Bone marrow (tissue), 2 donors: ENCODE measurements at regions not wholly inside any gene's neighbourhood (a gene's known extent, or its start where the extent isn't known, plus 50 kb on each side); places are given as distances from the start of the nearest gene placed in this dataset.
"Not testable (repeated sequence)": the region's sequence is repeated elsewhere in the genome, so short reads cannot be mapped to it uniquely, and the experiment has no call there.

Experiments
- DNase-seq, 2 donors: peaks; one replicate each; lab custom pipeline; 2025; lab: John Stamatoyannopoulos, UW

DNA sequence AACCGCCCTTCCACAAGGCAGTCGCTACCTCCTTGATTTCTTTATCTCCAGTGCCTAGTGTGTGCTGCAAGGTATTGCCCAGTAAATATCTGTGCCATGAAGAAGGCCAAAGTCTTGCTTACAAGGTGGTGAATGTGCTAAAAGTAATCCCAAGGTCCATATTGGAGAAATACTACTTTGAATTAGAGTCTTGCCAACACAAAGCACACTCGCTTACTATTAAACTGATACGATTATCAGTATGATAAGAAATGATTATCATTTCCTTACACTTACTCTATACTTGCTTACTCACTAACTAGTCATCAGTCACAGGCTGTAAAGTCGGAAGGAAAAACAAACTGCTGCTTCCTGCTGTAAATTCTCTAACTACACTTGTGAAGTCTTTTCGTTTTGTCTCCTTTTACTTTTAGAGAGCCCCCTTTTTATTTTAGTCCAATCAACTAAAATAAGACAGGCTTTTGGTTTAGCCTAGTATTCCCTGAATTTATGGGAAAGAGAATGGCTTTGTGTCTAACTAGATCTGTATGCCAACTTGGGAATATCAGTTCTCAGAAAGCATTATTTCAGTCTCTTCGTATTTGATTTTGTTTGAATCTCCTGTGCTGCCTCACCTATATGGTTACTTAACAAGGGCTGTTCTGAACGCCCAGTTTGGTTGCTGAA lies 107.1 kb upstream of the TSC22D2 start:
- DNase-seq, result peak in 1 of 2 donors; percentile 58

- no peak for DNase-seq
These were observed 107.7 kb upstream of the TSC22D2 start for GRCh38 chr3:150300388-150300787.

GRCh38 chr3:150299201-150299600 lies 108.9 kb upstream of the TSC22D2 start:
- DNase-seq, result no peak

- DNase-seq, result no peak
These were observed 111.1 kb upstream of the TSC22D2 start for GRCh38 chr3:150296966-150297365.

DNA sequence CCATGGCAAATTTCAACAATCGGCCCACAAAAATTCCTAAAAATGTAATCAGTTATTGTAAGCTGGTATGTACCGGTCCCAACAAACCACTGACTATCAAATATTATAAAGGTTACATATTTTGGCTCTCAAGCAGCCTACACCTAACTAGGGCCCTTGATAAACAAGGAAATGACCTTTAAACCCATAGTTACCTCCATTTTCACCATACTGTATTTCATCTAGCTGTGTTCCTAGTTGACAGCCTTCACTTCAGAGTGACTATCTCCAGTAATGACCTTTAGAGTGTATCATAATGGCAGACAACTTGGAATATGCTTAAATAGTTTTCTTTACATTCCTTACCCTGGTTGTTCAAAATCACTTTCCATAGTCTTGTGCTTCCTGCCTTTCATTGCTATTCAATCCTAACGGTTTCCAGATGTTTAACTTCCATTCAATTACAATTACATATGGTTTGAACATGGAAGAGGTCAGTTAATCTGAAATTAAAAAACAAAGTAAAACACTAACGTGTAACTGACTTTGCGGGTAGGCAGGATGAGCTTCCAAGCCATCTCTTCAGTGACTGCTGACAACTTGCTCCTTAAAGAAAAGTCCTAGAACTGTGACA lies 111.9 kb upstream of the TSC22D2 start:
- DNase-seq, result no peak

GRCh38 chr3:150293401-150294001 lies 114.6 kb upstream of the TSC22D2 start:
- no peak for DNase-seq

GRCh38 chr3:150292891-150293290 lies 115.2 kb upstream of the TSC22D2 start:
- DNase-seq, result no peak

- no peak for DNase-seq
These were observed 116.6 kb upstream of the TSC22D2 start for GRCh38 chr3:150291515-150291914.

GRCh38 chr3:150286390-150287147 lies 121.5 kb upstream of the TSC22D2 start:
- DNase-seq, result peak in 1 of 2 donors; percentile 42

DNA sequence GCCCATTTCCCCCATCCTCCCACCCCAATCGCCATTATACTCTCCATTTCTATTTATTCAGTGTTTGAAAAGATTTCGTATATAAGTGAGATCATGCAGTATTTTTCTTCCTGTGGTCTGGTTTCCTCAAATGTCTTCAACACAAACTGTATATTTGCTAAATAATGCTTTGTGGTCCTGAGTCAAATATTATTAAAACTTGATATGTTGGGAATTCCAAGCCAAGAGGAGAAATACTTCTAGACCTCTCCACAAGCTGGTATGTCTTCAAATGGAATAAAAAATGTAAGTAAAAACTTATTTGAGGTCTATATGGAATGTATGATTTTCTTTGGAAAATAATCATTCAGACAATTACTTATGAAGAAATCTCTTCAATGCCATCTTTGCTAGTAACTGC lies 122.5 kb upstream of the TSC22D2 start:
- DNase-seq, result no peak

GRCh38 chr3:150278843-150279381 lies 129.2 kb upstream of the TSC22D2 start:
- DNase-seq, result no peak

DNA sequence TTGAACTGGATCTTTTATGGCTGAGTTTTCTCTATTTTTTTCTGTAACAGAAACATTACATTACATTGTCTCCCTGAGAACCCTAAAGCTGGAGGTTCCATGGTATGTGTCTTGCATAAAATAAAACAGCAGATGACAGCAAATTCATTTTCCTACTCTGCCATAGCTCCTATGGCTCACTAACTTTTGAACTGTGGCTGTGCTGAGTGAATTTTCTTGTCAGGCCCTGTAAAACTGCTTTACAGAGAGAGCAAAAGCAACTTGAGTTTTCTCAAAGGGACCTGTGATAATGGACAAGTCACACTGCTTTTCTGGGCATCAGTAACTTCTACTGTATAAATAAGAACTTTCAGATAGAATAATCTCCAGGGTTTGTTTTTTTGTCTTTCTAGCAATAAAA lies 129.9 kb upstream of the TSC22D2 start:
- DNase-seq, result no peak

- no peak for DNase-seq
These were observed 130.7 kb upstream of the TSC22D2 start for GRCh38 chr3:150277444-150277843.

GRCh38 chr3:150275941-150276340 lies 132.2 kb upstream of the TSC22D2 start:
- no peak for DNase-seq

- no peak for DNase-seq
These were observed 133.7 kb upstream of the TSC22D2 start for GRCh38 chr3:150274372-150274771.

DNA sequence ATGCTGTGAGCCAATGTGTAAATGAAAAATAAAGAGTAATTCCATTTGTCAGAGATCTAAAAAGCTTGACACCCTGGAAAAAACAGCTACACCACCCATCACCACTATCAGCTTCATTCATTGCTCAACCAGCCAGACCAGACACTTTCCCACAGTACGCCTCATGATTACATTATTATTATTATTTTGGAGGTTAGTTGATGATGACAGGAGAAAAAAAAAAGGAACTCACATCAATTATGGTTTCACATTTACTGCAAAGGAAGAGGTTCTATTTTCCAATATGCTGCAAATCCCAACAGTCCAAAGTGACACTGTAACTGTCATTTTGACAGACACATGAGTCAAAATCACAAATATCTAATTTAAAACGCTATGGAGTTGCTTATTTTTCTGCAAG lies 134.7 kb upstream of the TSC22D2 start:
- no peak for DNase-seq

DNA sequence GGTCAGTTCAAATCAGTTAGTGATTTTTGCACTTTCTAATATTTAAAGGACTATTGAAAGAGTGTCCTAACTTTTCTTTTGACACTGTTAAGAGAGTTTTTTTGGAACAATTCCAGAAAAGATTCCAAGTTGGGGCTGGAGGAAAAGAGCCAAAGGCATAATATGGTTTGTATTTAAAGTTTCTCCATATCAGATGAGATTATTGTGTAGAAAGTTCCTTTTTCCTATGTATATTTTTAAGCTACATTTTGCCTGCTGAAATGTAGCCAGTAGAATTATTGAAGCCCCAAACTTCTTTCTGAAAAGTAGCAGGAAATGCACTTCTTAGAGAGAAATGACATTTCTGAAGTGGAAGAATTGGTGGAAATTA lies 136.5 kb upstream of the TSC22D2 start:
- no peak for DNase-seq

DNA sequence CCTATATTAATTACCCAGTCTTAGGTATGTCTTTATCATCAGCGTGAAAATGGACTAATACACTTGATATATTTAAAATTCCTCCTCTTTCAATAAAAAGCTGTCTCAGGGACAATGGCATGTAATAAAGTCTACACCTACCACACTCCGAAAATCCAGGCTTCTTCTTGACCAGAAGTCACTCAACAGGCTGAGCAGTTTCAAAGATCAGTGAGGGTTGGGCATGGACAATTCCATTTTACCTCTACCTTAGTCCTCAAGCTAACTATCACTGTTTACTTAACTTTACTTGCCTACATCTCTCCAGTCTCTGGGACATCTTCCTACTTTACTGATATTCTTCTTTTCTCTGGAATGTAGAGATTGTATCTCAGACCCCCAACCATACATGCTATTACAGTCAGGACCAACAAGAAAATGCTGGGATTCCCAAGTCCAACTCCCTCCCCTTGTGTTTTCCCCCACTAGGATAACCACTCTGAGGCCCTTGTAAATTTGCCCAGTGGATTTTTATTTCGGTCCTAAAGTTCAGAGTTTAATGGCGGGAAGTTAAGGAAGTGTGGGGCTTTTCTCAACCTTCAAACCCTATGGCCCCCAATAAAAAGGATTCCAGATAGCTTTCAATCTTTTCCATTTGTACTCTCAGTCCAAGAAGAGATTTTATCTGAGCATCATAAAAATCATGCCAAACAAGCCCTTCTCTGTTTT lies 137.1 kb upstream of the TSC22D2 start:
- no peak for DNase-seq

DNA sequence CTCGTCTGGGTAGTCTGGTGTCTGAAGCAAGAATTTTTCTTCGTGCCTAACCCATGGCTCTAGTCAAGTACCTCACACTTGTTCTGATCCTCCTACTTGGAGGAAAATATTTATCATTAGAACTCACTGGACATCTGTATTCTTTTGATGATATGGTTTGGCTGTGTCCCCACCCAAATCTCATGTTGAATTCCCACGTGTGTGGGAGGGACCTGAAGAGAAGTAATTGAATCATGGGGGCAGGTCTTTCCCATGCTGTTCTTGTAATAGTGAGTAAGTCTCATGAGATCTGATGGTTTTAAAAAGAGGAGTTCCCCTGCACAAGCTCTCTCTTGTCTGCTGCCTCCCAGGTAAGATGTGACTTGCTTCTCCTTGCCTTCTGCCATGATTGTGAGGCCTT lies 137.7 kb upstream of the TSC22D2 start:
- not testable (repeated sequence) for DNase-seq

DNA sequence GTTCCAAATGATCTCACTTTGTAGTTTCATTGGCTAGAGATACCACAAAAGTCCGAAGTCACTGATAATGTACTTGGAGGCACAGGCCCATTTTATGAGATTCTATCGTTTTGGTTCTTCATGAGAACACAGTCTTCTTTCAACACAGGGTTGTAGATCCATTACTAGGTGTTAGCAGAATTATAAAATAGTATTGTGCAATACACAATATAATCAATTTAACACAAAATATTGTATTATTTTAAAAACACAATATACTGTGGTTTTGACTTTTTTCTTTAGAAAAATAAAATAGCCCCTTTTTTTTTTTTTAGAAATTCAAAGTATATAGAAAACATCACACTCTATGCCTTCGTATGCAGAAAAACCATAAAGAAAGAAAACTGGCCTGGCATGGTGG lies 138.6 kb upstream of the TSC22D2 start:
- no peak for DNase-seq

- DNase-seq, result no peak
These were observed 139.4 kb upstream of the TSC22D2 start for GRCh38 chr3:150268426-150269391.
